Heart left ventricle (tissue), 13 donors: ENCODE measurements at regions not wholly inside any gene's neighbourhood (a gene's known extent, or its start where the extent isn't known, plus 50 kb on each side); places are given as distances from the start of the nearest gene placed in this dataset.

ENCODE experiments used
- CTCF ChIP-seq, 12 donors: fragments of 200-600 bp; sonication (generic) in 4 of 12; IDR thresholded peaks; one replicate each; pipeline versions ENCODE4 v1.5.0 to v1.8.0; 2018 to 2022; ENCODE audit warnings: antibody characterized with exemption in 12 of 12, mild to moderate bottlenecking in 5 of 12
- POLR2A ChIP-seq, 2 donors: fragments of 450-650 bp; IDR thresholded peaks; one replicate each; pipeline ENCODE4 v1.6.1; 2017; ENCODE audit warnings: antibody characterized with exemption in 2 of 2, mild to moderate bottlenecking in 2 of 2, moderate library complexity in 2 of 2
- donor health status: ischemic (EF 13 %, LVEDD 7.1; RV severe dilation, severe dysfunction).
- donor health status: DM: no; HTN: yes; CAD: no.
- donor health status: DM: no; HTN: no; CAD: no.
- donor health status: ischemic (EF 25% LVEDD 6.9; RV normal size, moderate dysfunction).
- donor health status: ischemic (EF 25% LVEDD 5.7; RV mildly dilated, moderate dysfunction).
- donor health status: ischemic (EF 35%, LVEDD 5.7; RV mildly dilated, moderate dysfunction).
- donor health status: nonischemic (EF 11% LVEDD 7.7; RV severe dilation, severe dysfunction).
- donor health status: DM: yes; HTN: yes; CAD: no.
- donor health status: PGD.
- donor health status: ischemic (EF 29% LVEDD 5.4; RV normal size, mild dysfunction).
- donor health status: nonischemic (EF 23%, LVEDD 6.1; RV moderate dilation, normal function).

GRCh38 chr11:103585401-103585800 is 451.0 kb upstream of the DDI1 start:
- TF ChIP-seq POLR2A (IDR thresholded peaks at IDR 0.05), result no peak
- no peak for TF ChIP-seq CTCF (IDR thresholded peaks at IDR 0.05)
